Liver (tissue), 8 donors: ENCODE measurements at regions not wholly inside any gene's neighbourhood (a gene's known extent, or its start where the extent isn't known, plus 50 kb on each side); places are given as distances from the start of the nearest gene placed in this dataset.

Experiments
- DNase-seq: peaks from one replicate; pipeline ENCODE4 v3.0.0-alpha.2; 2017; ENCODE audit warnings: low spot score
- H3K27ac ChIP-seq, 2 donors: one replicate each; pipeline ENCODE4 v1.7.0; 2013; ENCODE audit warnings: inconsistent platforms in 2 of 2, low read length in 2 of 2, control low read depth in 1 of 2, low read depth in 1 of 2, mild to moderate bottlenecking in 1 of 2
- H3K27me3 ChIP-seq, 4 donors: one replicate each; pipeline versions ENCODE4 v1.6.1 to v1.7.0; 2013; ENCODE audit warnings: low read length in 3 of 4, inconsistent platforms in 1 of 4, mild to moderate bottlenecking in 1 of 4, moderate library complexity in 1 of 4; ENCODE audit not compliant: control insufficient read depth in 4 of 4, insufficient read depth in 4 of 4
- H3K36me3 ChIP-seq, 4 donors: one replicate each; pipeline versions ENCODE4 v1.6.1 to v1.7.0; 2013; ENCODE audit warnings: low read length in 3 of 4, mild to moderate bottlenecking in 3 of 4, low read depth in 1 of 4, moderate library complexity in 1 of 4; ENCODE audit not compliant: control insufficient read depth in 4 of 4, insufficient read depth in 3 of 4
- H3K4me1 ChIP-seq, 4 donors: one replicate each; pipeline versions ENCODE4 v1.6.1 to v1.7.0; 2013; ENCODE audit warnings: low read length in 3 of 4, mild to moderate bottlenecking in 3 of 4, moderate library complexity in 1 of 4; ENCODE audit not compliant: control insufficient read depth in 4 of 4, insufficient read depth in 4 of 4
- H3K4me3 ChIP-seq, 3 donors: one replicate each; pipeline versions ENCODE4 v1.6.1 to v1.7.0; 2013; ENCODE audit warnings: low read length in 3 of 3, control low read depth in 1 of 3, low read depth in 1 of 3, mild to moderate bottlenecking in 1 of 3
- H3K9ac ChIP-seq, 2 donors: one replicate each; pipeline ENCODE4 v1.7.0; 2013; ENCODE audit warnings: low read length in 2 of 2, mild to moderate bottlenecking in 2 of 2, moderate library complexity in 2 of 2, control low read depth in 1 of 2, low read depth in 1 of 2
- H3K9me3 ChIP-seq, 4 donors: one replicate each; pipeline versions ENCODE4 v1.6.1 to v1.7.0; 2013; ENCODE audit warnings: low read length in 3 of 4; ENCODE audit not compliant: control insufficient read depth in 4 of 4
- CTCF ChIP-seq: fragments of 150-350 bp; IDR thresholded peaks from 2 replicates; pipeline ENCODE4 v1.5.1; 2017; ENCODE audit warnings: improper control_type of control experiment, low read depth, low read length; ENCODE audit not compliant: missing input control
- EGR1 ChIP-seq, 2 donors: IDR thresholded peaks; 2 replicates each; pipeline ENCODE4 v1.6.1; 2016 to 2018; ENCODE audit warnings: antibody characterized with exemption in 2 of 2, low read depth in 2 of 2
- FOXA1 ChIP-seq: IDR thresholded peaks from 2 replicates; pipeline ENCODE4 v1.6.1; 2016; ENCODE audit warnings: antibody characterized with exemption
- FOXA2 ChIP-seq: IDR thresholded peaks from 2 replicates; pipeline ENCODE4 v1.6.1; 2016; ENCODE audit warnings: antibody characterized with exemption
- GABPA ChIP-seq, 2 donors: IDR thresholded peaks in 1 of 2; conservative IDR thresholded peaks in 1 of 2; 2 replicates each; pipeline ENCODE4 v1.6.1; 2016; ENCODE audit warnings: antibody characterized with exemption in 2 of 2, mild to moderate bottlenecking in 1 of 2, moderate library complexity in 1 of 2
- HNF4A ChIP-seq, 2 donors: conservative IDR thresholded peaks; 2 replicates each; pipeline ENCODE4 v1.6.1; 2016; ENCODE audit warnings: antibody characterized with exemption in 2 of 2, mild to moderate bottlenecking in 2 of 2
- NR2F2 ChIP-seq: IDR thresholded peaks from 2 replicates; pipeline ENCODE4 v1.6.1; 2016; ENCODE audit warnings: antibody characterized with exemption
- RAD21 ChIP-seq, 2 donors: IDR thresholded peaks; 2 replicates each; pipeline ENCODE4 v1.6.1; 2016; ENCODE audit warnings: antibody characterized with exemption in 2 of 2, mild to moderate bottlenecking in 2 of 2
- RXRA ChIP-seq, 2 donors: IDR thresholded peaks; 2 replicates each; pipeline ENCODE4 v1.6.1; 2017 to 2018; ENCODE audit warnings: antibody characterized with exemption in 2 of 2, mild to moderate bottlenecking in 1 of 2
- SP1 ChIP-seq: IDR thresholded peaks from 2 replicates; pipeline ENCODE4 v1.6.1; 2018; ENCODE audit warnings: antibody characterized with exemption, mild to moderate bottlenecking
- TAF1 ChIP-seq: conservative IDR thresholded peaks from 2 replicates; pipeline ENCODE4 v1.6.1; 2016; ENCODE audit warnings: antibody characterized with exemption, mild to moderate bottlenecking
- YY1 ChIP-seq: IDR thresholded peaks from 2 replicates; pipeline ENCODE4 v1.6.1; 2016; ENCODE audit warnings: antibody characterized with exemption, mild to moderate bottlenecking
- WGBS: extraction: QIAGEN DNeasy Blood & Tissue Kit; methylation state at CpG from one replicate; pipeline ENCODE4 v1.1.7; 2013; 5-methylcytosine and 5-hydroxymethylcytosine counted together
- TF ChIP-seq, protein P1 (sequence below): IDR thresholded peaks from 2 replicates; pipeline ENCODE4 v1.6.1; 2016; ENCODE audit warnings: antibody characterized with exemption
- TF ChIP-seq, protein P2 (sequence below): IDR thresholded peaks from 2 replicates; pipeline ENCODE4 v1.6.1; 2016; ENCODE audit warnings: antibody characterized with exemption
- TF ChIP-seq, protein P3 (sequence below): IDR thresholded peaks from 2 replicates; pipeline ENCODE4 v1.6.1; 2016; ENCODE audit warnings: antibody characterized with exemption, mild to moderate bottlenecking
- donor health status: healthy.
- donor health status: healthy.
- donor health status: healthy.
- donor health status: healthy.
- donor health status: healthy.

GRCh38 chrY:8064500-8064899 lies 1152.9 kb upstream of the AMELY start:
- no peak overlapping the region for H3K27ac ChIP-seq
- H3K9me3 ChIP-seq: peaks cover 0 to 3% (median 0%) of the 10 kb centered on the region in 4 donors
- H3K27me3 ChIP-seq: no peaks in the 10 kb centered on the region
- WGBS: 68% methylated on average over 4 of the region's 4 CpGs
- no peak for DNase-seq
- H3K36me3 ChIP-seq: no peaks in the 10 kb centered on the region
- H3K4me3 ChIP-seq: no peak overlapping the region
- no peak for TF ChIP-seq TAF1
- TF ChIP-seq RXRA (IDR thresholded peaks at IDR 0.05): no peak
- TF ChIP-seq HNF4A (conservative IDR thresholded peaks at IDR 0.05): peak in 1 of 2 donors; percentile 21
- no peak for TF ChIP-seq RAD21 (IDR thresholded peaks at IDR 0.05)
- TF ChIP-seq, protein P1, sequence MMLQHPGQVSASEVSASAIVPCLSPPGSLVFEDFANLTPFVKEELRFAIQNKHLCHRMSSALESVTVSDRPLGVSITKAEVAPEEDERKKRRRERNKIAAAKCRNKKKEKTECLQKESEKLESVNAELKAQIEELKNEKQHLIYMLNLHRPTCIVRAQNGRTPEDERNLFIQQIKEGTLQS: no peak
- TF ChIP-seq CTCF: no peak
- TF ChIP-seq YY1: no peak
- H3K9ac ChIP-seq: no peak overlapping the region
- no peaks in the 10 kb centered on the region for H3K4me1 ChIP-seq

GRCh38 chrY:8063973-8064372 lies 1152.4 kb upstream of the AMELY start:
- H3K4me1 ChIP-seq: no peaks in the 10 kb centered on the region
- 93% methylated on average over 2 of the region's 2 CpGs for WGBS
- H3K27me3 ChIP-seq: no peaks in the 10 kb centered on the region
- H3K9ac ChIP-seq: no peak overlapping the region
- no peaks in the 10 kb centered on the region for H3K36me3 ChIP-seq
- no peak overlapping the region for H3K27ac ChIP-seq
- peaks cover 0 to 3% (median 0%) of the 10 kb centered on the region in 4 donors for H3K9me3 ChIP-seq
- no peak for TF ChIP-seq HNF4A (conservative IDR thresholded peaks at IDR 0.05)
- H3K4me3 ChIP-seq: no peak overlapping the region
- no peak for DNase-seq

- H3K9me3 ChIP-seq: no peaks in the 10 kb centered on the region
- no peak for TF ChIP-seq GABPA (IDR thresholded peaks at IDR 0.05 in 1 of 2, conservative IDR thresholded peaks at IDR 0.05 in 1 of 2)
- TF ChIP-seq TAF1: no peak
- no peak for TF ChIP-seq NR2F2
- TF ChIP-seq, protein P1: no peak
- TF ChIP-seq EGR1 (IDR thresholded peaks at IDR 0.05; ENCODE audit: low read depth in 2 of 2): no peak
- TF ChIP-seq, protein P2, sequence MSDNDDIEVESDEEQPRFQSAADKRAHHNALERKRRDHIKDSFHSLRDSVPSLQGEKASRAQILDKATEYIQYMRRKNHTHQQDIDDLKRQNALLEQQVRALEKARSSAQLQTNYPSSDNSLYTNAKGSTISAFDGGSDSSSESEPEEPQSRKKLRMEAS: no peak
- TF ChIP-seq RXRA (IDR thresholded peaks at IDR 0.05): no peak
- no peak for TF ChIP-seq SP1
- no peak for TF ChIP-seq FOXA1
- TF ChIP-seq FOXA2: no peak
- TF ChIP-seq, protein P3, sequence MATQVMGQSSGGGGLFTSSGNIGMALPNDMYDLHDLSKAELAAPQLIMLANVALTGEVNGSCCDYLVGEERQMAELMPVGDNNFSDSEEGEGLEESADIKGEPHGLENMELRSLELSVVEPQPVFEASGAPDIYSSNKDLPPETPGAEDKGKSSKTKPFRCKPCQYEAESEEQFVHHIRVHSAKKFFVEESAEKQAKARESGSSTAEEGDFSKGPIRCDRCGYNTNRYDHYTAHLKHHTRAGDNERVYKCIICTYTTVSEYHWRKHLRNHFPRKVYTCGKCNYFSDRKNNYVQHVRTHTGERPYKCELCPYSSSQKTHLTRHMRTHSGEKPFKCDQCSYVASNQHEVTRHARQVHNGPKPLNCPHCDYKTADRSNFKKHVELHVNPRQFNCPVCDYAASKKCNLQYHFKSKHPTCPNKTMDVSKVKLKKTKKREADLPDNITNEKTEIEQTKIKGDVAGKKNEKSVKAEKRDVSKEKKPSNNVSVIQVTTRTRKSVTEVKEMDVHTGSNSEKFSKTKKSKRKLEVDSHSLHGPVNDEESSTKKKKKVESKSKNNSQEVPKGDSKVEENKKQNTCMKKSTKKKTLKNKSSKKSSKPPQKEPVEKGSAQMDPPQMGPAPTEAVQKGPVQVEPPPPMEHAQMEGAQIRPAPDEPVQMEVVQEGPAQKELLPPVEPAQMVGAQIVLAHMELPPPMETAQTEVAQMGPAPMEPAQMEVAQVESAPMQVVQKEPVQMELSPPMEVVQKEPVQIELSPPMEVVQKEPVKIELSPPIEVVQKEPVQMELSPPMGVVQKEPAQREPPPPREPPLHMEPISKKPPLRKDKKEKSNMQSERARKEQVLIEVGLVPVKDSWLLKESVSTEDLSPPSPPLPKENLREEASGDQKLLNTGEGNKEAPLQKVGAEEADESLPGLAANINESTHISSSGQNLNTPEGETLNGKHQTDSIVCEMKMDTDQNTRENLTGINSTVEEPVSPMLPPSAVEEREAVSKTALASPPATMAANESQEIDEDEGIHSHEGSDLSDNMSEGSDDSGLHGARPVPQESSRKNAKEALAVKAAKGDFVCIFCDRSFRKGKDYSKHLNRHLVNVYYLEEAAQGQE: no peak
- no peak for TF ChIP-seq HNF4A (conservative IDR thresholded peaks at IDR 0.05)
- no peak overlapping the region for H3K9ac ChIP-seq
- no peak overlapping the region for H3K4me3 ChIP-seq
- H3K27ac ChIP-seq: no peak overlapping the region
- DNase-seq: no peak
- no peaks in the 10 kb centered on the region for H3K27me3 ChIP-seq
- 96% methylated on average over 2 of the region's 2 CpGs for whole genome bisulfite sequencing
- H3K4me1 ChIP-seq: no peaks in the 10 kb centered on the region
- no peaks in the 10 kb centered on the region for H3K36me3 ChIP-seq
Measured at GRCh38 chrY:8058613-8059012, 1147.1 kb upstream of the AMELY start.
